ENCODE measurements at regions not wholly inside any gene's neighbourhood (a gene's known extent, or its start where the extent isn't known, plus 50 kb on each side); places are given as distances from the start of the nearest gene placed in this dataset.

- TF ChIP-seq CBX2 (IDR thresholded peaks at IDR 0.05; ENCODE audit: borderline replicate concordance, low read depth) (no peak), CHD2 (IDR thresholded peaks at IDR 0.05; ENCODE audit: low read length, partially characterized antibody) (no peak), USF2 (IDR thresholded peaks at IDR 0.05) (no peak), POLR2A (IDR thresholded peaks at IDR 0.05; ENCODE audit: low read length) (no peak), ZC3H11A (IDR thresholded peaks at IDR 0.05) (no peak), EHMT2 (IDR thresholded peaks at IDR 0.05; ENCODE audit: low read depth) (no peak), RAD21 (conservative IDR thresholded peaks at IDR 0.05 in 1 of 2, IDR thresholded peaks at IDR 0.05 in 1 of 2) (no peak), CEBPB (IDR thresholded peaks at IDR 0.05) (no peak), MAFK (IDR thresholded peaks at IDR 0.05; ENCODE audit: partially characterized antibody) (no peak)
- TF ChIP-seq, protein P1, sequence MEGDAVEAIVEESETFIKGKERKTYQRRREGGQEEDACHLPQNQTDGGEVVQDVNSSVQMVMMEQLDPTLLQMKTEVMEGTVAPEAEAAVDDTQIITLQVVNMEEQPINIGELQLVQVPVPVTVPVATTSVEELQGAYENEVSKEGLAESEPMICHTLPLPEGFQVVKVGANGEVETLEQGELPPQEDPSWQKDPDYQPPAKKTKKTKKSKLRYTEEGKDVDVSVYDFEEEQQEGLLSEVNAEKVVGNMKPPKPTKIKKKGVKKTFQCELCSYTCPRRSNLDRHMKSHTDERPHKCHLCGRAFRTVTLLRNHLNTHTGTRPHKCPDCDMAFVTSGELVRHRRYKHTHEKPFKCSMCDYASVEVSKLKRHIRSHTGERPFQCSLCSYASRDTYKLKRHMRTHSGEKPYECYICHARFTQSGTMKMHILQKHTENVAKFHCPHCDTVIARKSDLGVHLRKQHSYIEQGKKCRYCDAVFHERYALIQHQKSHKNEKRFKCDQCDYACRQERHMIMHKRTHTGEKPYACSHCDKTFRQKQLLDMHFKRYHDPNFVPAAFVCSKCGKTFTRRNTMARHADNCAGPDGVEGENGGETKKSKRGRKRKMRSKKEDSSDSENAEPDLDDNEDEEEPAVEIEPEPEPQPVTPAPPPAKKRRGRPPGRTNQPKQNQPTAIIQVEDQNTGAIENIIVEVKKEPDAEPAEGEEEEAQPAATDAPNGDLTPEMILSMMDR (IDR thresholded peaks at IDR 0.05) = no peak
- TF ChIP-seq, protein P2, sequence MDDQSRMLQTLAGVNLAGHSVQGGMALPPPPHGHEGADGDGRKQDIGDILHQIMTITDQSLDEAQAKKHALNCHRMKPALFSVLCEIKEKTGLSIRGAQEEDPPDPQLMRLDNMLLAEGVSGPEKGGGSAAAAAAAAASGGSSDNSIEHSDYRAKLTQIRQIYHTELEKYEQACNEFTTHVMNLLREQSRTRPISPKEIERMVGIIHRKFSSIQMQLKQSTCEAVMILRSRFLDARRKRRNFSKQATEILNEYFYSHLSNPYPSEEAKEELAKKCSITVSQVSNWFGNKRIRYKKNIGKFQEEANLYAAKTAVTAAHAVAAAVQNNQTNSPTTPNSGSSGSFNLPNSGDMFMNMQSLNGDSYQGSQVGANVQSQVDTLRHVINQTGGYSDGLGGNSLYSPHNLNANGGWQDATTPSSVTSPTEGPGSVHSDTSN (IDR thresholded peaks at IDR 0.05) = no peak
- TF ChIP-seq, protein P3, sequence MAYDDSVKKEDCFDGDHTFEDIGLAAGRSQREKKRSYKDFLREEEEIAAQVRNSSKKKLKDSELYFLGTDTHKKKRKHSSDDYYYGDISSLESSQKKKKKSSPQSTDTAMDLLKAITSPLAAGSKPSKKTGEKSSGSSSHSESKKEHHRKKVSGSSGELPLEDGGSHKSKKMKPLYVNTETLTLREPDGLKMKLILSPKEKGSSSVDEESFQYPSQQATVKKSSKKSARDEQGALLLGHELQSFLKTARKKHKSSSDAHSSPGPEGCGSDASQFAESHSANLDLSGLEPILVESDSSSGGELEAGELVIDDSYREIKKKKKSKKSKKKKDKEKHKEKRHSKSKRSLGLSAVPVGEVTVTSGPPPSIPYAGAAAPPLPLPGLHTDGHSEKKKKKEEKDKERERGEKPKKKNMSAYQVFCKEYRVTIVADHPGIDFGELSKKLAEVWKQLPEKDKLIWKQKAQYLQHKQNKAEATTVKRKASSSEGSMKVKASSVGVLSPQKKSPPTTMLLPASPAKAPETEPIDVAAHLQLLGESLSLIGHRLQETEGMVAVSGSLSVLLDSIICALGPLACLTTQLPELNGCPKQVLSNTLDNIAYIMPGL (CRISPR knock-in tag; IDR thresholded peaks at IDR 0.05; ENCODE audit: borderline replicate concordance) = no peak
Observed at GRCh38 chr10:59582780-59583179, 126.9 kb downstream of the SLC16A9 start.
